H9 (cell line): ENCODE measurements at regions not wholly inside any gene's neighbourhood (a gene's known extent, or its start where the extent isn't known, plus 50 kb on each side); places are given as distances from the start of the nearest gene placed in this dataset.

ENCODE experiments used
- DNase-seq: peaks from one replicate; pipeline ENCODE4 v3.0.0-alpha.2; 2017
- H2AFZ ChIP-seq: one replicate; pipeline ENCODE4 v1.6.1; 2013; ENCODE audit warnings: mild to moderate bottlenecking, low read length, control low read depth, moderate library complexity
- H2AK5ac ChIP-seq: 2 replicates; pipeline ENCODE4 v1.6.1; 2013; ENCODE audit warnings: low read length, control low read depth, mixed read lengths; ENCODE audit not compliant: insufficient read length
- H2BK120ac ChIP-seq: one replicate; pipeline ENCODE4 v1.6.1; 2013; ENCODE audit warnings: low read depth, mild to moderate bottlenecking, low read length, control low read depth, inconsistent platforms; ENCODE audit not compliant: poor library complexity, severe bottlenecking
- H2BK12ac ChIP-seq: 2 replicates; pipeline ENCODE4 v1.6.1; 2013; ENCODE audit warnings: low read length, control low read depth, mixed read lengths, low read depth; ENCODE audit not compliant: insufficient read length
- H2BK15ac ChIP-seq: 2 replicates; pipeline ENCODE4 v1.6.1; 2013; ENCODE audit warnings: low read depth, low read length, control low read depth
- H2BK20ac ChIP-seq: one replicate; pipeline ENCODE4 v1.6.1; 2013; ENCODE audit warnings: low read depth, mild to moderate bottlenecking, low read length, control low read depth, inconsistent platforms; ENCODE audit not compliant: poor library complexity, severe bottlenecking
- H2BK5ac ChIP-seq: 2 replicates; pipeline ENCODE4 v1.6.1; 2013; ENCODE audit warnings: low read length, control low read depth, mixed read lengths; ENCODE audit not compliant: insufficient read length
- H3K14ac ChIP-seq: 2 replicates; pipeline ENCODE4 v1.6.1; 2013; ENCODE audit warnings: low read length, control low read depth; ENCODE audit not compliant: insufficient read depth
- H3K18ac ChIP-seq: 2 replicates; pipeline ENCODE4 v1.6.1; 2013; ENCODE audit warnings: low read depth, mild to moderate bottlenecking, mixed read lengths, low read length, control low read depth; ENCODE audit not compliant: insufficient read length
- H3K23ac ChIP-seq: 2 replicates; pipeline ENCODE4 v1.6.1; 2013; ENCODE audit warnings: low read length, control low read depth, mixed read lengths, low read depth; ENCODE audit not compliant: insufficient read length
- H3K23me2 ChIP-seq: 2 replicates; pipeline ENCODE4 v1.6.1; 2013; ENCODE audit warnings: low read depth, mild to moderate bottlenecking, mixed read lengths, low read length, control low read depth; ENCODE audit not compliant: insufficient read length, poor library complexity, severe bottlenecking
- H3K27ac ChIP-seq: 2 replicates; pipeline ENCODE4 v1.5.1; 2013; ENCODE audit warnings: low read length, control low read depth, mixed read lengths, low read depth; ENCODE audit not compliant: insufficient read length
- H3K27me3 ChIP-seq: 2 replicates; pipeline ENCODE4 v1.6.1; 2013; ENCODE audit warnings: low read length, control low read depth, inconsistent platforms; ENCODE audit not compliant: insufficient read depth
- H3K4ac ChIP-seq: 2 replicates; pipeline ENCODE4 v1.6.1; 2013; ENCODE audit warnings: low read depth, mild to moderate bottlenecking, control low read depth, inconsistent platforms, low read length, moderate library complexity
- H3K4me1 ChIP-seq: 2 replicates; pipeline ENCODE4 v1.6.1; 2013; ENCODE audit warnings: low read length, control low read depth, inconsistent platforms; ENCODE audit not compliant: insufficient read depth
- H3K4me2 ChIP-seq: 2 replicates; pipeline ENCODE4 v1.6.1; 2013; ENCODE audit warnings: low read length, control low read depth, mixed read lengths; ENCODE audit not compliant: insufficient read length, insufficient read depth
- H3K56ac ChIP-seq: 2 replicates; pipeline ENCODE4 v1.6.1; 2013; ENCODE audit warnings: low read depth, mild to moderate bottlenecking, mixed read lengths, low read length, control low read depth; ENCODE audit not compliant: insufficient read length
- H3K79me1 ChIP-seq: 2 replicates; pipeline ENCODE4 v1.6.1; 2013; ENCODE audit warnings: low read depth, mild to moderate bottlenecking, moderate library complexity, low read length, control low read depth, inconsistent platforms; ENCODE audit not compliant: insufficient read depth, poor library complexity, severe bottlenecking
- H3K79me2 ChIP-seq: 2 replicates; pipeline ENCODE4 v1.6.1; 2013; ENCODE audit warnings: low read length, control low read depth, inconsistent platforms; ENCODE audit not compliant: insufficient read depth
- H3K9ac ChIP-seq: 2 replicates; pipeline ENCODE4 v1.6.1; 2013; ENCODE audit warnings: low read length, control low read depth, mixed read lengths; ENCODE audit not compliant: insufficient read length; ENCODE audit errors: extremely low read depth
- H3K9me3 ChIP-seq: one replicate; pipeline ENCODE4 v1.6.1; 2013; ENCODE audit warnings: low read depth, low read length, inconsistent platforms; ENCODE audit not compliant: control insufficient read depth
- H3T11ph ChIP-seq: one replicate; pipeline ENCODE4 v1.6.1; 2013; ENCODE audit warnings: mild to moderate bottlenecking, low read length, control low read depth, inconsistent platforms
- H4K20me1 ChIP-seq: one replicate; pipeline ENCODE4 v1.6.1; 2013; ENCODE audit not compliant: control insufficient read depth, insufficient read length, insufficient read depth
- H4K5ac ChIP-seq: 2 replicates; pipeline ENCODE4 v1.6.1; 2013; ENCODE audit warnings: low read depth, mild to moderate bottlenecking, mixed read lengths, low read length, control low read depth; ENCODE audit not compliant: insufficient read length
- H4K8ac ChIP-seq: replicated peaks from 2 replicates; pipeline ENCODE4 v1.6.1; 2013; ENCODE audit warnings: low read length, control low read depth, mixed read lengths, low read depth; ENCODE audit not compliant: insufficient read length
- H4K91ac ChIP-seq: 2 replicates; pipeline ENCODE4 v1.6.1; 2013; ENCODE audit warnings: low read depth, mild to moderate bottlenecking, moderate library complexity, mixed read lengths, low read length, control low read depth; ENCODE audit not compliant: insufficient read length
- H3K27ac Mint-ChIP-seq, 3 experiments: 2 replicates in 2 of 3; 3 replicates in 1 of 3; pipeline ENCODE4 v1.8.0; 2020 to 2021; ENCODE audit warnings: mixed read lengths in 3 of 3, mild to moderate bottlenecking in 1 of 3, moderate library complexity in 1 of 3
- H3K27me3 Mint-ChIP-seq: 2 replicates; pipeline ENCODE4 v1.8.0; 2021; ENCODE audit warnings: low read depth, mild to moderate bottlenecking, moderate library complexity, mixed read lengths
- H3K36me3 Mint-ChIP-seq, 3 experiments: 2 replicates in 2 of 3; 3 replicates in 1 of 3; pipeline ENCODE4 v1.8.0; 2020 to 2021; ENCODE audit warnings: low read depth in 3 of 3, mixed read lengths in 3 of 3; ENCODE audit not compliant: insufficient read depth in 1 of 3
- H3K4me1 Mint-ChIP-seq, 2 experiments: 2 replicates each; pipeline ENCODE4 v1.8.0; 2020; ENCODE audit warnings: mixed read lengths in 2 of 2
- H3K4me3 Mint-ChIP-seq, 2 experiments: 2 replicates in 1 of 2; 3 replicates in 1 of 2; pipeline ENCODE4 v1.8.0; 2020 to 2021; ENCODE audit warnings: mild to moderate bottlenecking in 2 of 2, mixed read lengths in 2 of 2, moderate library complexity in 1 of 2
- H3K9me3 Mint-ChIP-seq, 2 experiments: 2 replicates in 1 of 2; 3 replicates in 1 of 2; pipeline ENCODE4 v1.8.0; 2020; ENCODE audit warnings: mild to moderate bottlenecking in 2 of 2, mixed read lengths in 2 of 2, moderate library complexity in 1 of 2
- WGBS: extraction: QIAGEN DNeasy Blood & Tissue Kit; methylation state at CpG from one replicate; pipeline ENCODE4 v1.1.7; 2013; ENCODE audit warnings: missing lambda C conversion rate, low lambda C conversion rate, mixed read lengths; ENCODE audit not compliant: insufficient read length; ENCODE audit errors: extremely low coverage; 5-methylcytosine and 5-hydroxymethylcytosine counted together
- TF ChIP-seq, protein P1 (sequence below): fragments of 200-600 bp; sonication (generic); conservative IDR thresholded peaks from 3 replicates; pipeline ENCODE4 v1.8.0; 2021; ENCODE audit warnings: antibody characterized with exemption, mild to moderate bottlenecking

DNA sequence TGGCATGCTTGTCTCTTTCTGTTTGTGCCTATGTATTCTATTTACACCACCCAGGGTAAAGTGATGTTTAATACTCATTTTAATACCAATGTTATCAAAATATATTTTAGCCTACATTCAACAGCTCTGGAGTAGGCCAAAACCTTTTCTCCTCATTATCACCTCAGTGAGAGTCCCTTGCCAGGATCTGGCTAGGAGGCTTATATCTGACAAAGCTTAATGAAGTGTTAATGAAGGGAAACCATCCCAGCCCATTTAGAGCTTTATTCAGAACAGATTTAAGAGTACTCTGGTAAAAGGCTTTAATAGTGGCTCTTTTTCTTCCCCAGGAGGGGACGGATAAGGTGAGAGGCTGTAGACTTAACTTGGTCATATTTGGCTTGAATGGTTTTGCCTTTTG is 137.6 kb downstream of the GRIN2B start:
- no peak overlapping the region for H3K4me3 Mint-ChIP-seq
- H3K27me3 Mint-ChIP-seq: peaks cover 13% of the 10 kb centered on the region
- H3T11ph ChIP-seq: no peak overlapping the region
- H2BK20ac ChIP-seq: no peak overlapping the region
- H3K9me3 ChIP-seq: no peaks in the 10 kb centered on the region
- no peak overlapping the region for H3K23ac ChIP-seq
- H2AK5ac ChIP-seq: no peak overlapping the region
- no peak overlapping the region for H3K14ac ChIP-seq
- peaks cover 0 to 2% (median 0%) of the 10 kb centered on the region in 3 experiments; a peak in 2 of 7 replicates for H3K36me3 Mint-ChIP-seq
- H3K27ac ChIP-seq: no peak overlapping the region
- H4K20me1 ChIP-seq: no peaks in the 10 kb centered on the region
- H4K91ac ChIP-seq: no peak overlapping the region
- H3K79me1 ChIP-seq: no peaks in the 10 kb centered on the region
- H3K56ac ChIP-seq: no peak overlapping the region
- H3K4ac ChIP-seq: no peak overlapping the region
- no peaks in the 10 kb centered on the region for H3K79me2 ChIP-seq
- no peak overlapping the region for H2BK15ac ChIP-seq
- no peak overlapping the region for H2BK5ac ChIP-seq
- WGBS: no CpG with 5 or more reads among the region's 1 CpG
- H3K9ac ChIP-seq: no peak overlapping the region
- no peaks in the 10 kb centered on the region for H3K4me1 ChIP-seq
- no peak overlapping the region for H2BK120ac ChIP-seq
- no peaks in the 10 kb centered on the region for H3K9me3 Mint-ChIP-seq
- H3K27ac Mint-ChIP-seq: no peak overlapping the region
- no peak overlapping the region for H2AFZ ChIP-seq
- no peaks in the 10 kb centered on the region for H3K23me2 ChIP-seq
- no peak overlapping the region for H3K4me2 ChIP-seq
- DNase-seq: no peak
- H4K8ac ChIP-seq: no peak overlapping the region
- H3K4me1 Mint-ChIP-seq: peaks cover 6 to 13% of the 10 kb centered on the region in 2 experiments; a peak in 3 of 4 replicates
- H3K27me3 ChIP-seq: no peaks in the 10 kb centered on the region
- TF ChIP-seq, protein P1, sequence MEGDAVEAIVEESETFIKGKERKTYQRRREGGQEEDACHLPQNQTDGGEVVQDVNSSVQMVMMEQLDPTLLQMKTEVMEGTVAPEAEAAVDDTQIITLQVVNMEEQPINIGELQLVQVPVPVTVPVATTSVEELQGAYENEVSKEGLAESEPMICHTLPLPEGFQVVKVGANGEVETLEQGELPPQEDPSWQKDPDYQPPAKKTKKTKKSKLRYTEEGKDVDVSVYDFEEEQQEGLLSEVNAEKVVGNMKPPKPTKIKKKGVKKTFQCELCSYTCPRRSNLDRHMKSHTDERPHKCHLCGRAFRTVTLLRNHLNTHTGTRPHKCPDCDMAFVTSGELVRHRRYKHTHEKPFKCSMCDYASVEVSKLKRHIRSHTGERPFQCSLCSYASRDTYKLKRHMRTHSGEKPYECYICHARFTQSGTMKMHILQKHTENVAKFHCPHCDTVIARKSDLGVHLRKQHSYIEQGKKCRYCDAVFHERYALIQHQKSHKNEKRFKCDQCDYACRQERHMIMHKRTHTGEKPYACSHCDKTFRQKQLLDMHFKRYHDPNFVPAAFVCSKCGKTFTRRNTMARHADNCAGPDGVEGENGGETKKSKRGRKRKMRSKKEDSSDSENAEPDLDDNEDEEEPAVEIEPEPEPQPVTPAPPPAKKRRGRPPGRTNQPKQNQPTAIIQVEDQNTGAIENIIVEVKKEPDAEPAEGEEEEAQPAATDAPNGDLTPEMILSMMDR: no peak
- no peak overlapping the region for H3K18ac ChIP-seq
- no peak overlapping the region for H2BK12ac ChIP-seq
- H4K5ac ChIP-seq: no peak overlapping the region
